HCT116 (cell line): ENCODE measurements at regions not wholly inside any gene's neighbourhood (a gene's known extent, or its start where the extent isn't known, plus 50 kb on each side); places are given as distances from the start of the nearest gene placed in this dataset.

Experiments used
- ATAC-seq: fragments of 200-7000 bp; cut with Tn5 transposase; 2 replicates; pipeline ENCODE4 v1.9.1; 2020; ENCODE audit warnings: mild to moderate bottlenecking, moderate library complexity
- BruUV-seq: library from RNA; stranded (reverse); fragments of 400-500 nt; replicated peaks from 2 replicates; lab custom pipeline; 2021; lab: Mats Ljungman, UMichigan
- CTCF ChIA-PET: fragments of 300-600 bp; sonication (Branson Sonifier 250); formaldehyde crosslinking; loops from one replicate; lab custom pipeline; 2021; ENCODE audit warnings: antibody characterized with exemption; lab: Charles Lee
- POLR2A ChIA-PET: fragments of 300-600, 350-600 bp; sonication (Branson Sonifier 250); formaldehyde crosslinking; loops from one replicate; lab custom pipeline; 2021; ENCODE audit warnings: antibody characterized with exemption; lab: Charles Lee
- RAD21 ChIA-PET, 2 experiments: fragments of 300-600 bp; sonication (Branson Sonifier 250); formaldehyde crosslinking; loops; one replicate each; lab custom pipeline; 2023; ENCODE audit warnings: low total read pairs in 2 of 2; ENCODE audit not compliant: uncharacterized antibody in 2 of 2, unreplicated experiment in 2 of 2, low non-redundant PET in 1 of 2; lab: Charles Lee
- DNase-seq: peaks from one replicate; pipeline ENCODE4 v3.0.0-alpha.2; 2010; ENCODE audit warnings: low read depth, low spot score
- H2AFZ ChIP-seq: fragments of 200-600 bp; shearing (Covaris generic), sonication (generic); 2 replicates; pipeline ENCODE4 v1.6.1; 2017; ENCODE audit warnings: low read depth, mixed run types, mixed read lengths, antibody characterized with exemption, low read length; ENCODE audit not compliant: poor library complexity, severe bottlenecking
- H3K27ac ChIP-seq: 2 replicates; pipeline ENCODE4 v1.5.1; 2012; ENCODE audit warnings: low read depth, low read length
- H3K27me3 ChIP-seq: fragments of 200-600 bp; sonication (generic); 2 replicates; pipeline ENCODE4 v1.6.1; 2016; ENCODE audit warnings: mixed run types, low read length, mixed read lengths; ENCODE audit not compliant: insufficient read depth
- H3K36me3 ChIP-seq, 2 experiments: fragments of 200-500 bp in 1 of 2; fragments of 200-600 bp in 1 of 2; sonication (Bioruptor generic) in 1 of 2; sonication (generic) in 1 of 2; 2 replicates each; pipeline versions ENCODE4 v1.5.1 to v1.6.1; 2014 to 2016; ENCODE audit warnings: low read length in 2 of 2, inconsistent platforms in 1 of 2, mixed read lengths in 1 of 2, mixed run types in 1 of 2; ENCODE audit not compliant: insufficient read depth in 2 of 2, control insufficient read depth in 1 of 2
- H3K4me1 ChIP-seq, 2 experiments: fragments of 200-600 bp in 1 of 2; sonication (generic) in 1 of 2; 2 replicates each; pipeline versions ENCODE4 v1.5.1 to v1.6.1; 2012 to 2017; ENCODE audit warnings: low read length in 2 of 2, inconsistent platforms in 1 of 2, mild to moderate bottlenecking in 1 of 2, mixed read lengths in 1 of 2, mixed run types in 1 of 2, moderate library complexity in 1 of 2; ENCODE audit not compliant: insufficient read depth in 2 of 2, control insufficient read depth in 1 of 2
- H3K4me2 ChIP-seq: fragments of 200-600 bp; sonication (generic); 2 replicates; pipeline ENCODE4 v1.6.1; 2017; ENCODE audit warnings: mixed run types, low read length, mixed read lengths
- H3K4me3 ChIP-seq, 2 experiments: fragments of 200-600 bp in 1 of 2; sonication (generic) in 1 of 2; replicated peaks in 1 of 2; 2 replicates each; pipeline ENCODE4 v1.5.1; 2011 to 2016; ENCODE audit warnings: low read length in 2 of 2, control low read depth in 1 of 2, low read depth in 1 of 2, mild to moderate bottlenecking in 1 of 2, mixed read lengths in 1 of 2, mixed run types in 1 of 2
- H3K79me2 ChIP-seq: fragments of 200-600 bp; sonication (generic); 2 replicates; pipeline ENCODE4 v1.6.1; 2017; ENCODE audit warnings: mild to moderate bottlenecking, mixed run types, low read length, moderate library complexity, mixed read lengths; ENCODE audit not compliant: insufficient read depth
- H3K9ac ChIP-seq: fragments of 200-600 bp; sonication (generic); 2 replicates; pipeline ENCODE4 v1.6.1; 2016; ENCODE audit warnings: low read length, mixed read lengths
- H3K9me2 ChIP-seq: fragments of 200-600 bp; sonication (generic), shearing (Covaris generic); 2 replicates; pipeline ENCODE4 v1.6.1; 2017; ENCODE audit warnings: mixed run types, mild to moderate bottlenecking, moderate library complexity; ENCODE audit not compliant: insufficient read depth
- H3K9me3 ChIP-seq, 2 experiments: fragments of 200-500 bp in 1 of 2; fragments of 200-600 bp in 1 of 2; sonication (Bioruptor generic) in 1 of 2; sonication (generic) in 1 of 2; 2 replicates each; pipeline ENCODE4 v1.6.1; 2014 to 2017; ENCODE audit warnings: low read length in 2 of 2, mixed read lengths in 2 of 2, inconsistent platforms in 1 of 2, low read depth in 1 of 2, mild to moderate bottlenecking in 1 of 2, mixed run types in 1 of 2, moderate library complexity in 1 of 2; ENCODE audit not compliant: control insufficient read depth in 1 of 2, insufficient read depth in 1 of 2
- H4K20me1 ChIP-seq: fragments of 200-600 bp; sonication (generic), shearing (Covaris generic); 2 replicates; pipeline ENCODE4 v1.6.1; 2017; ENCODE audit warnings: mixed run types, mild to moderate bottlenecking, moderate library complexity; ENCODE audit not compliant: insufficient read depth
- FOSL1 ChIP-seq: IDR thresholded peaks from 2 replicates; pipeline ENCODE4 v1.6.1; 2012; ENCODE audit warnings: low read depth
- YY1 ChIP-seq: IDR thresholded peaks from 2 replicates; pipeline ENCODE4 v1.6.1; 2011; ENCODE audit warnings: low read length, low read depth, moderate library complexity, mild to moderate bottlenecking; ENCODE audit not compliant: insufficient replicate concordance; ENCODE audit errors: extremely low read depth
- intact Hi-C: fragments of 100-400 bp; cut with micrococcal nuclease; formaldehyde crosslinking; loops from 2 replicates; pipeline ENCODE4 v1.10.0; 2022
- TF ChIP-seq, protein P1 (sequence below), 3 experiments: fragments of 200-600 bp in 1 of 3; sonication (generic) in 1 of 3; IDR thresholded peaks in 2 of 3; conservative IDR thresholded peaks in 1 of 3; 2 replicates each; pipeline ENCODE4 v1.5.1; 2012 to 2017; ENCODE audit warnings: low read depth in 2 of 3, low read length in 2 of 3, antibody characterized with exemption in 1 of 3, borderline replicate concordance in 1 of 3, control low read depth in 1 of 3, mild to moderate bottlenecking in 1 of 3, mixed read lengths in 1 of 3, mixed run types in 1 of 3, moderate library complexity in 1 of 3; ENCODE audit not compliant: insufficient read depth in 1 of 3
- TF ChIP-seq, protein P2 (sequence below): IDR thresholded peaks from 2 replicates; pipeline ENCODE4 v1.6.1; 2012; ENCODE audit warnings: low read depth

DNA sequence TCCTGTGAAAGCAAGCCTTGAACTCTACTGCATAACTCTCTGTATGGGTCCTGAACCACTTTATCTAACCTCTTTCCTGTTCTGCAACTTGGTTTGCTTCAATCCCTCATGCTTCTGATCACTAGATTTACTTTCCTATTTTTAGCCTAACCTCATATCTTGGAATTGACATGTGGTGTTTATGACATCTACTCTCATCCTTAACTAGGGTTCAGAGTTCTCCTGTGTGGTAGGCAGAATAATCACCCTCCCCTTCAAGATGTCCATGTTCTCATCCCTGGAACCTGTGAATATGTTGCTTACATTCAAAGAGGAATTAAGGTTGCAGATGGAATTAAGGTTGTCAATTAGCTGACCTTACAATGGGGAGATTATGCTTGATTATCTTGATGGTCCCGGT lies 67.4 kb upstream of the STXBP6 start:
- TF ChIP-seq, protein P1, sequence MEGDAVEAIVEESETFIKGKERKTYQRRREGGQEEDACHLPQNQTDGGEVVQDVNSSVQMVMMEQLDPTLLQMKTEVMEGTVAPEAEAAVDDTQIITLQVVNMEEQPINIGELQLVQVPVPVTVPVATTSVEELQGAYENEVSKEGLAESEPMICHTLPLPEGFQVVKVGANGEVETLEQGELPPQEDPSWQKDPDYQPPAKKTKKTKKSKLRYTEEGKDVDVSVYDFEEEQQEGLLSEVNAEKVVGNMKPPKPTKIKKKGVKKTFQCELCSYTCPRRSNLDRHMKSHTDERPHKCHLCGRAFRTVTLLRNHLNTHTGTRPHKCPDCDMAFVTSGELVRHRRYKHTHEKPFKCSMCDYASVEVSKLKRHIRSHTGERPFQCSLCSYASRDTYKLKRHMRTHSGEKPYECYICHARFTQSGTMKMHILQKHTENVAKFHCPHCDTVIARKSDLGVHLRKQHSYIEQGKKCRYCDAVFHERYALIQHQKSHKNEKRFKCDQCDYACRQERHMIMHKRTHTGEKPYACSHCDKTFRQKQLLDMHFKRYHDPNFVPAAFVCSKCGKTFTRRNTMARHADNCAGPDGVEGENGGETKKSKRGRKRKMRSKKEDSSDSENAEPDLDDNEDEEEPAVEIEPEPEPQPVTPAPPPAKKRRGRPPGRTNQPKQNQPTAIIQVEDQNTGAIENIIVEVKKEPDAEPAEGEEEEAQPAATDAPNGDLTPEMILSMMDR (IDR thresholded peaks at IDR 0.05 in 2 of 3, conservative IDR thresholded peaks at IDR 0.05 in 1 of 3; ENCODE audit: borderline replicate concordance in 1 of 3, insufficient read depth in 1 of 3, low read depth in 2 of 3, low read length in 2 of 3), result no peak
- TF ChIP-seq, protein P2, sequence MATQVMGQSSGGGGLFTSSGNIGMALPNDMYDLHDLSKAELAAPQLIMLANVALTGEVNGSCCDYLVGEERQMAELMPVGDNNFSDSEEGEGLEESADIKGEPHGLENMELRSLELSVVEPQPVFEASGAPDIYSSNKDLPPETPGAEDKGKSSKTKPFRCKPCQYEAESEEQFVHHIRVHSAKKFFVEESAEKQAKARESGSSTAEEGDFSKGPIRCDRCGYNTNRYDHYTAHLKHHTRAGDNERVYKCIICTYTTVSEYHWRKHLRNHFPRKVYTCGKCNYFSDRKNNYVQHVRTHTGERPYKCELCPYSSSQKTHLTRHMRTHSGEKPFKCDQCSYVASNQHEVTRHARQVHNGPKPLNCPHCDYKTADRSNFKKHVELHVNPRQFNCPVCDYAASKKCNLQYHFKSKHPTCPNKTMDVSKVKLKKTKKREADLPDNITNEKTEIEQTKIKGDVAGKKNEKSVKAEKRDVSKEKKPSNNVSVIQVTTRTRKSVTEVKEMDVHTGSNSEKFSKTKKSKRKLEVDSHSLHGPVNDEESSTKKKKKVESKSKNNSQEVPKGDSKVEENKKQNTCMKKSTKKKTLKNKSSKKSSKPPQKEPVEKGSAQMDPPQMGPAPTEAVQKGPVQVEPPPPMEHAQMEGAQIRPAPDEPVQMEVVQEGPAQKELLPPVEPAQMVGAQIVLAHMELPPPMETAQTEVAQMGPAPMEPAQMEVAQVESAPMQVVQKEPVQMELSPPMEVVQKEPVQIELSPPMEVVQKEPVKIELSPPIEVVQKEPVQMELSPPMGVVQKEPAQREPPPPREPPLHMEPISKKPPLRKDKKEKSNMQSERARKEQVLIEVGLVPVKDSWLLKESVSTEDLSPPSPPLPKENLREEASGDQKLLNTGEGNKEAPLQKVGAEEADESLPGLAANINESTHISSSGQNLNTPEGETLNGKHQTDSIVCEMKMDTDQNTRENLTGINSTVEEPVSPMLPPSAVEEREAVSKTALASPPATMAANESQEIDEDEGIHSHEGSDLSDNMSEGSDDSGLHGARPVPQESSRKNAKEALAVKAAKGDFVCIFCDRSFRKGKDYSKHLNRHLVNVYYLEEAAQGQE, result no peak
- TF ChIP-seq YY1, result no peak
- TF ChIP-seq FOSL1, result no peak
- Histone ChIP-seq H3K4me1 (no peaks in the 10 kb centered on the region), H3K36me3 (no peaks in the 10 kb centered on the region), H3K9me2 (no peaks in the 10 kb centered on the region), H3K27ac (no peak overlapping the region), H3K79me2 (no peaks in the 10 kb centered on the region), H3K9me3 (peaks cover 0 to 23% of the 10 kb centered on the region in 2 experiments; a peak in 2 of 4 replicates), H3K27me3 (no peaks in the 10 kb centered on the region), H3K4me2 (no peak overlapping the region), H3K9ac (no peak overlapping the region), H2AFZ (no peak overlapping the region), H4K20me1 (no peaks in the 10 kb centered on the region), H3K4me3 (no peak overlapping the region)
- RAD21 ChIA-PET, result no interaction called here
- CTCF ChIA-PET, result no interaction called here
- POLR2A ChIA-PET, result no interaction called here
- no peak for ATAC-seq
- no peak for DNase-seq
- intact Hi-C loops, result no loop called here
- no TSS peak for BruUV-seq
